H1 (cell line): ENCODE measurements at regions not wholly inside any gene's neighbourhood (a gene's known extent, or its start where the extent isn't known, plus 50 kb on each side); places are given as distances from the start of the nearest gene placed in this dataset.

ENCODE experiments used
- CEBPB ChIP-seq: IDR thresholded peaks from 2 replicates; pipeline ENCODE4 v1.6.1; 2012; ENCODE audit warnings: low read depth, low read length
- CTCF ChIP-seq, 3 experiments: IDR thresholded peaks; 1 replicate in 2 of 3; 2 replicates in 1 of 3; pipeline versions ENCODE4 v1.5.1 to v1.6.1; 2011; ENCODE audit warnings: low read length in 3 of 3, mild to moderate bottlenecking in 3 of 3, inconsistent platforms in 2 of 3, low read depth in 1 of 3, moderate library complexity in 1 of 3; ENCODE audit not compliant: insufficient read depth in 1 of 3; ENCODE audit errors: control extremely low read depth in 1 of 3
- EGR1 ChIP-seq: IDR thresholded peaks from 2 replicates; pipeline ENCODE4 v1.6.1; 2011; ENCODE audit warnings: low read depth, low read length, borderline replicate concordance
- JUN ChIP-seq: IDR thresholded peaks from 2 replicates; pipeline ENCODE4 v1.6.1; 2011; ENCODE audit warnings: low read depth, mild to moderate bottlenecking, improper control_type of control experiment, low read length
- MAX ChIP-seq: IDR thresholded peaks from 2 replicates; pipeline ENCODE4 v1.6.1; 2012; ENCODE audit warnings: inconsistent platforms
- POLR2A ChIP-seq, 2 experiments: IDR thresholded peaks; 1 replicate in 1 of 2; 2 replicates in 1 of 2; pipeline ENCODE4 v1.6.1; 2011; ENCODE audit warnings: low read depth in 2 of 2, low read length in 2 of 2, mild to moderate bottlenecking in 2 of 2; ENCODE audit errors: control extremely low read depth in 1 of 2
- POLR2AphosphoS5 ChIP-seq: IDR thresholded peaks from 2 replicates; pipeline ENCODE4 v1.6.1; 2011; ENCODE audit warnings: low read depth, low read length
- POU5F1 ChIP-seq: IDR thresholded peaks from 2 replicates; pipeline ENCODE4 v1.6.1; 2011; ENCODE audit warnings: low read depth, mild to moderate bottlenecking, low read length, moderate library complexity
- TBP ChIP-seq: IDR thresholded peaks from 2 replicates; pipeline ENCODE4 v1.6.1; 2011; ENCODE audit warnings: low read depth, low read length, improper control_type of control experiment
- ZNF274 ChIP-seq: IDR thresholded peaks from 2 replicates; pipeline ENCODE4 v1.7.0; 2012; ENCODE audit warnings: low read length, borderline replicate concordance; ENCODE audit errors: extremely low read depth

DNA sequence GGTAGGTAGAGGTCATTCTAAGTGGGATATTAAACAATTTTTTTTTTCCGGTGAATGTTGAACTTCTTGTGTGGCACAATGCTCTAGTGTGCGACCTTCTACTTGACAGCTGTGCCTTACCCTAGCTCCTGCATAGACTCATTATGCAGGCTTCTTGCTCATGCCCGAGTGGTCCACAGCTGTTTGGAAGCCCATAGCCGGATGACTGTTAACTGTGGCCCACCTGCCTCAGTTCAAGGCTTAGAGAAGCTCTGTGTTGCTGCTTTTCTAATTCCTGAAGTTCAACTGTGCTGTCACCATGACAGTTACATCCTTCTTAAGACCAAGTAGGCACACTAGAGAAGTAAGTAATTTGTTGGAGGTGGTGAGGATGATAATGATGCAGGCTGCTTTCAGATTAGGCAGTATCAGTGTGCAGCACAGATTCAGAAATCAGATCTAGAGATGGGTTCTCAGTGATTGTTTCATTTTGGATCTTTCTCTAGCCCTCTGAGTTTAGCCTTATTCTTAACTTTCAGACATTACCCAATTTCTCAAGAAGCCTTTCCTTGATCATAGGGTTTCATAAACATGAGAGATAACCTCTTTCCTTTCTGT, 278.4 kb downstream of the PHF14 start:
- no peak for TF ChIP-seq CTCF (IDR thresholded peaks at IDR 0.05; ENCODE audit: control extremely low read depth in 1 of 3, insufficient read depth in 1 of 3, low read depth in 1 of 3, low read length in 3 of 3)
- no peak for TF ChIP-seq POU5F1
- TF ChIP-seq ZNF274 = no peak
- TF ChIP-seq TBP = no peak
- TF ChIP-seq CEBPB = no peak
- no peak for TF ChIP-seq POLR2AphosphoS5
- TF ChIP-seq JUN = no peak
- no peak for TF ChIP-seq POLR2A (IDR thresholded peaks at IDR 0.05; ENCODE audit: control extremely low read depth in 1 of 2, low read depth in 2 of 2, low read length in 2 of 2)
- no peak for TF ChIP-seq EGR1
- TF ChIP-seq MAX = no peak
